Putamen (tissue), 1 donor: ENCODE measurements at regions not wholly inside any gene's neighbourhood (a gene's known extent, or its start where the extent isn't known, plus 50 kb on each side); places are given as distances from the start of the nearest gene placed in this dataset.

Experiments
- DNase-seq: peaks from one replicate; pipeline ENCODE4 v3.0.0-alpha.2; 2016; ENCODE audit warnings: low spot score

GRCh38 chr11:111095327-111095726 lies 150.2 kb upstream of the POU2AF2 start:
- no peak for DNase-seq

DNA sequence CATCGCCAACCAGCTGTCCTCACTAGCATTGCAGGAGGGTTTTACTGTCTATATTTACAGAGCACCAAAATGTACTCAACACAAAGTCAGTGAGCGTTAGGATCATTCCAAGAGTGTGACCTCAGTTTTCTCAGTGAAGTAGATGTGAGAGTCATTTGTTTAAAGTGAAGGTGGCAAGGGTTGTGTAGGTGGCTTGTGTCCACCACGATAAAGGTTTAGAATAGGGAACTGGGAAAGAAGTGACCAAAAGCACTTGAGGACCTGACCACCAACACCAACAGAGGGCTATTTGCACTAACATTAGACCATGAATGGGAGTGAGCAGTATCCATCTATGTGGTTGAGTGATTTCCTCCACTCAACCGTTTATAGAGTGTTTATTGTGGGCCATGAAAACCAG lies 152.5 kb upstream of the POU2AF2 start:
- no peak for DNase-seq

DNA sequence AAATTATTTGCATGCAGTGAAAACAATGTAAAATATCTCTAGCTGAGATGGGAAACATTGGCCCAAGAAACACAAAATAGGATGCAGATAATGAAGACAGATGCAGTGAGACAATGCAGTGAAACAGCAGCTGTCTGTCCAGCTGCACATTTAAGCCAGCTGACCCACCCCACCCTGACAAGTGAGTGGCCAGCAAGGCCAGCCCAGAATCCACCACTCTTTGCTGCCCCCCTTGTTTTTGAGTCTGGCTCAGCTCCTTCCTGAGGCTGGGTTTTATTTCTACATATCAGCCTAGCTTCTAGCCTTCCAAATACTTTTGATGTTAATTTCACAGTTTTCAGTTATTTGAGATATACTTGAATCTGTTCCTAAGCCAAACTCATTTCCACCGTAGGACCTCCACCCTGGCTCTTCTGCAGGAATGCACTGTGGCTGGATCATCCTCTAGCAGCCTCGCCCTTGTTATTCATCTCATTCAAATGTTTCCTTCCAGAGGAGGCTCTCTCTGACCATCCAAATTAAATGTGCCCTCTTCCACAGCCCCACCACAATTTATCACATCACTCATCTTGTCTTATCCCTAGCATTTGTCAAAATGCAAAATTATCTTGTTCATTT lies 154.1 kb upstream of the POU2AF2 start:
- no peak for DNase-seq

DNA sequence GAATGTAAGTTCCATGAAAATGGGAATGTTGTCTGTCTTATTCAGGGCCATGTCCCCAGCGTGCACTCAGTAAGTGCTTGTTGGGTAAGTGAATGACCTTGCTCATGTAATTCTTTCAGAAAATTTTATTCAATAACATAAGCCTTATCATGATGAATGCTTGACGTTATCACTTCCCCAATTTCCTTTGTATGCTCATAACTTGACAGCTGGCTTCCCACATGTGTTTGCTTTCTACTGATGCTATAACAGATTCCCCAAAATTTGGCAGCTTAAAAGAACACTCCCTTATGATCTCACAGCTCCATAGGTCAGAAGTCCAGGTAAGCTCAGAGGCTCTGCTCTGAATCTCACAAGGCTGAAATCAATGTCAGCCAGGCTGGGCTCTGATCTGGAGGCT lies 155.8 kb upstream of the POU2AF2 start:
- no peak for DNase-seq

DNA sequence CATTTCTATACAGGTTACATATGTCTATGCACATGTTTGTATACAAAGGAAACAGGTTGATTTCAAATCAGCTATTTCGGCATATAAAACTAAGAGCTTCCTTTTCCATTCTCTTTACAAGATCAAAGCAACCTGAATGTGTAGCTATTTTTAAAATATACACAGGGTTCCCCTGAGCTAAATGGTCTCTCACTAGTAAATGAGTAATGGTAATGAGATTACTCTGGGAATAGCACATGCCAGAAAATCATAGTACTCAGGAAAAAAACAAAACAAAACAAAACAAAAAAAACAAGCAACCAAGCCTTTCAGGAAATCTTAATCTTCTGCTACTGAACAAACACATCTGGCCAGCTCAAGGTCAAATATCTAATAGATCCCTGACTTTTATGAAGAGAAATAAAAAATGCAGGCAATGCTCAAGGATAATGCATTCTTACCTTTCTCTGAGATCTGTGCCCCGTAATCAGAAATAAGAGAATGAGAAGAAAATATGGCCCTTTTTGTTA lies 156.6 kb upstream of the POU2AF2 start:
- no peak for DNase-seq

- no peak for DNase-seq
Measured at GRCh38 chr11:111086058-111086457, 159.5 kb upstream of the POU2AF2 start.

- DNase-seq = no peak
Measured at GRCh38 chr11:111082664-111083063, 162.9 kb upstream of the POU2AF2 start.

DNA sequence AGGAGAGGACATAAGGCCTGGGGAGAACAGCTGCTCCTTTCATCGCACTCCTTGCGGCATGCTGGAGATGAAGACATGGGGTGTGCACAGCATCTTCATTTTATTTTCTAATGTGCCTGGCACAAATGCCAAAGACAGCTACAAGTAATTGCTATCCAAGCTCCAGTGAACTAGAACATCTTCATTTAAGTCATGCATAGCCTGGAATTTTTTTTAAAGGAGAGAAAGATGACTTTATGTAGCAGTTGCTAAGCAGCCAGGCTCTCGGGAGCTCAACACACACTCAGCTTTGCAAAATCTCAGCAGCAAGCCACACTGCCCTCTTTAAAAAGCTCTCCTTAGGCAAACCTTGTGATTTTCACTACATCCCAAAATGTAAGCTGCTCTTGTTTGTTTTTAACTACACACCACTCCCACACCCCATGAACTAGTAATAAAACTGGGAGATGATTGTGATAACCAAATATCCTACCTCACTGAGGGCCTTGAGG lies 164.5 kb upstream of the POU2AF2 start:
- DNase-seq = peak; percentile 37

DNA sequence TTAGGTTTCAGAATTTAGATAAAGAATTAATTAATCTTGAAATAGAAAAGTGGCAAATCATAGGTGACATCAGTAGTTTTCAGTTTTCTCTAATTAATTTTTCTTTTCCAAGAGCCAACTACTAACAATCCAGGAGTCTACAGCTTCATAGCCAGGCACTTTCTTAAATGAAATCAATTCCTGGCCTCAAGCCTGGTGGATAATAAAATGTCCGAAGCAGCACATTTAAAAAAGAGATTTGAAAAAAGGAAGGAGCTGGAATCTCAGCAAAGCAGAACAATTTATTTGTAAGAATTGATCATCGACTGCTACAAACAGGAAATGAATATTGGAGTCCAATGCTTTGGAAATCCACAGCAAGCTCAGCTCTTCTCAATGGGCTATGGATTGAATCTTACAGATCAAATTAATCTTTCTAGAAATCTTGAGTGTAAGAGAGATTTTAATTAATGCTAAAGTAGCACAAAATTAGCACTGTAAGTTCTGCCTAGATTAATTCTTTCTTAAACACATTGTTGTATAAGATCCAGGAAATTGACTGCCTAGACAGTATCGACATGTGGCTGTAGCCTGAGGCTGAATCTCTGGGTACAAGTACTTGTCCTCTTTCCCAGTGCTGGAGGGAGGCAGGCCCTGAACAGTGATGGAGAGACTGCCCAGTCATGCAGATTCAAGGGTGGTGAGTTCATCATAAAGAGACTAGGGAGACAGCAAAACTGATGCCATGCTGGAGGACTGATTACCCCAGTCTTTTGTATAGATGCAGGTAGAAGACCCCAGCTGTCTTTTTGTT lies 167.8 kb upstream of the POU2AF2 start:
- no peak for DNase-seq

DNA sequence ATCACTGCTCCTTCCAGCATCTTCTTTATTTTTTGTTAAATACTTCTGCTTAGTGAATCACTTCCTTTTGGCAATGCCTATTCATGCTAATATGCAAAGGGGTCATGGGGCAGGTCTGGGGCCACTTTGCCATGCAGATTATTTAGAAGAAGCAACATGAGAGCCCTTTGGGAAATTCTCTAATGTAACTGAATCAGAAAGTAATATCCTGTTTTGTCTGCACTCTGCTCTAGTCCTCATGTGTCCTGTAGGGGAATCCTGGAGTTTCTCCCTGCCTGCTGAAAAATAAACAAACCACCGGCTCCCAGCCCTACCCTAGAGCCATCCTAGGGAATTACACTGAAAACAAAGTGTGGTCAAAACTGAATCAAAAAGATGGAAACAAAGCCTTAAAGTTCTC lies 176.5 kb upstream of the POU2AF2 start:
- no peak for DNase-seq

DNA sequence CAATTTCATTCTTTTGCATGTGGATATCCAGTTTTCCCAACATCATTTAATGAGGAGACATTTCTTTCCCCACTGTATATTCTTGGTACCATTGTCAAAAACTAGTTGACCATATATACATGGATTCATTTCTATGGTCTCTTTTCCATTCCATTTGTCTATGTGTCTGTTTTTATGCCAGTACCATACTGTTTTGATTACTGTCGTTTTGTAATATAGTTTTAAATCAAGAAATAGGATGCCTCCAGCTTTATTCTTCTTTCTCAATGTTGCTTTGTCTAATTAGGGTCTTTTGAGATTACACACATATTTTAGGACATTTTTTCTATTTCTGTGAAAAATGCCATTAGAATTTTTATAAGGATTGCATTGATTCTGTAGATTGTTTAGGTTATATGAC lies 177.5 kb upstream of the POU2AF2 start:
- no peak for DNase-seq

DNA sequence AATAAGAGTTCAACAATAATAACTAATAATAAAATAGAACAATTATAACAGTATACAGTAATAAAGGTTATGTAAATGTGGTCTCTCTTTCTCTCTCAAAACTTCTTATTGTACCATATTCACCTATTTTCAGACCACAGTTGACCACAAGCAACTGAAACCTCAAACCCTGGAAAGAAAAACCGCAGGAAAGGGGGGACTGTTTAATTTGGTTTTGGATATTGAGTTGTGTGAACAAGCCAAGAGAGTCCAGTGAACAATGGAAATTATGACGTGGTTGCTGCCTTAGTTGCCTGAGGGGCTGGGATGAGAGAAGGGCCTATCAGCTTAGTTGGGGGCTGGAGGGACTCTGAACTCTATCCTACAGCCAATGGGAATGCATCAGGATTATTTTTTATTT lies 178.7 kb upstream of the POU2AF2 start:
- DNase-seq = no peak

- peak; percentile 38 for DNase-seq
Measured at GRCh38 chr11:111063726-111064517, 181.6 kb upstream of the POU2AF2 start.

DNA sequence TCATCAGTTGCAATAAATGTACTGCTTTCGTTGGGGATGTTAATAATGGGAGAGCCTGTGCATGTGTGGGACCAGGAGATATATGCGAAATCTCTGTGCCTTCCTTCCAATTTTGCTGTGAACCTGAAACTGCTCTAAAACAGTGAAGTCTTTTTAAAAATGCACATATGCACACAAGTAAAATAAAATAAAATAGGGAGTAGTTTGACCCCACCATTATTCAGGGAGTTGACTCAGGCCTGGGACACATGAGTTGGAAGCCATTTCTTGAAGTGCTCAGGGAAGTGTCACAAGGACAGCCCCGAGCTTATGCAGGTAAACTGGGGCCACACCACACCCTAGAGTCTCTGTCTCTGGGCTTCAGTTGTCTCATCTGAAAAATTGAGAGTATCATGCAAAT lies 183.1 kb upstream of the POU2AF2 start:
- no peak for DNase-seq

DNA sequence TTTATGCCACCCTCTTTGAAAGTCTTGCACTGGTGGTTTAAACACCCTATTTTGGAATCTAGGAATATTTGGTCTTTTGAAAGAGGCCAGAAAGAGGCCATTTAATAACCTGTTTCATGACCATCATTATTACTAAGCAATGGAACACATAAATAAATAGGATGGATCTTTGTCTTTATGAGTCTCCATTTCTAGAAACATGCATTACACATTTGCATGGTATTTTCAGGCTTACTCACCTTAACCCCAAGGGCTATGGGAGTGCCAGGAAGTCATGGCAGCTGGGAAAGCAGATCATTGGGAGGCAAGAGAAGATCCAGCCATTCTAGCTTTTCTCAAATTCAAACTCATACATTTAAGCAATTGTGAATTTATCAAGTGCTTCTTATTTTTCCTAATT lies 185.8 kb upstream of the POU2AF2 start:
- DNase-seq = no peak

DNA sequence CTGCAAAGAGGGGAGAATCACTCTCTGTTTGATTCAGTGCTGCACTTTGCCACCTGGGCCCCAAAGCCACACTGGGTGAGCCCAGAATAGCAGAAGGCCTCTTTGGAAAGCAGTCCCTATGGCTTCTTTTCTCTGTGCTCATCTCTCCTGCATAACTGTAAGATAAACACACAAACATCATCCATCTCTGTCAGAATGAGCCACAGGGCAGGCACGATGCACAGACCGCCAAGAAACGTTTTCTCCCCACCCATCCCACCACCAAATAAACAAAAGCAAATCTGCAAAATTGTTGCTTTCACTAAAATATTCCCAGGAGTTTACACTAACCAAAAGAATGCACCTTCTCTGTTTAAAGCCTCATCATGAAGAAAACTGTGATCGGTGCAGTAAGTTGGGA lies 196.4 kb upstream of the POU2AF2 start:
- no peak for DNase-seq

DNA sequence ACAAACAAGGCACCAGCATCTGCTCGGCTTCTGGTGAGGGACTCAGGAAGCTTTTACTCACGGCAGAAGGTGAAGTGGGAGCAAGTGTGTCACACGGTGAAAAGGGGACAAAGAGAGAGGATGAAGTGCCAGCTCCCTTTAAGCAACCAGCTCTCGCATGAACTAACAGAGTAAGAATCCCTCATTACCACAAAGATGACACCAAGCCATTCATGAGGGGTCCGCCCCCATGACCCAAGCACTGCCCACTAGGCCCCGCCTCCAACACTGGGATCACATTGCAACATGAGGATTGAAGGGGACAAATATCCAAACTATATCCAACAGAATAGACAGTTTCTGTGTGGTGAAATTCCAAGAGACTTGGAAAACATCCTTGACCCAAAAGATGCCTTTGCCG lies 198.2 kb upstream of the POU2AF2 start:
- DNase-seq = no peak

- no peak for DNase-seq
Measured at GRCh38 chr11:111046291-111046690, 199.2 kb upstream of the POU2AF2 start.

- DNase-seq = no peak
Measured at GRCh38 chr11:111045874-111046273, 199.7 kb upstream of the POU2AF2 start.

GRCh38 chr11:111045407-111045803 lies 200.1 kb upstream of the POU2AF2 start:
- no peak for DNase-seq

GRCh38 chr11:111044751-111045406 lies 200.6 kb upstream of the POU2AF2 start:
- DNase-seq = no peak

- no peak for DNase-seq
Measured at GRCh38 chr11:111039982-111040381, 205.5 kb upstream of the POU2AF2 start.
